ENCODE measurements at regions not wholly inside any gene's neighbourhood (a gene's known extent, or its start where the extent isn't known, plus 50 kb on each side); places are given as distances from the start of the nearest gene placed in this dataset.

GRCh38 chr4:77284036-77284435 is 127.0 kb downstream of the CCNG2 start:
- TF ChIP-seq CTCF (optimal IDR thresholded peaks at IDR 0.05 in 1 of 3, IDR thresholded peaks at IDR 0.05 in 1 of 3, conservative IDR thresholded peaks at IDR 0.05 in 1 of 3; ENCODE audit: extremely low read depth in 1 of 3, insufficient read depth in 2 of 3, low read length in 3 of 3) (no peak), EZH2 (IDR thresholded peaks at IDR 0.05; ENCODE audit: low read length) (no peak)
